Astrocyte (in vitro differentiated cells and primary cell): ENCODE measurements at regions not wholly inside any gene's neighbourhood (a gene's known extent, or its start where the extent isn't known, plus 50 kb on each side); places are given as distances from the start of the nearest gene placed in this dataset.

Source experiments
- CTCF ChIP-seq: IDR thresholded peaks from 2 replicates; pipeline ENCODE4 v1.5.1; 2011; ENCODE audit warnings: low read depth, mild to moderate bottlenecking, inconsistent platforms, low read length, moderate library complexity; ENCODE audit not compliant: insufficient read depth
- EZH2 ChIP-seq: IDR thresholded peaks from 2 replicates; pipeline ENCODE4 v1.6.1; 2012; ENCODE audit warnings: mild to moderate bottlenecking, low read length, inconsistent platforms; ENCODE audit not compliant: insufficient read depth

GRCh38 chr11:111120696-111121302, 124.7 kb upstream of the POU2AF2 start:
- TF ChIP-seq CTCF (no peak), EZH2 (no peak)
